Motor neuron (in vitro differentiated cells): ENCODE measurements at regions not wholly inside any gene's neighbourhood (a gene's known extent, or its start where the extent isn't known, plus 50 kb on each side); places are given as distances from the start of the nearest gene placed in this dataset.
"Not testable (repeated sequence)": the region's sequence is repeated elsewhere in the genome, so short reads cannot be mapped to it uniquely, and the experiment has no call there.

Source experiments
- ATAC-seq, 8 experiments: fragments of 200-7000 bp; cut with Tn5 transposase; replicated peaks in 6 of 8; 2 replicates each; pipeline ENCODE4 v1.8.0; 2021; ENCODE audit warnings: mild to moderate bottlenecking in 8 of 8, moderate library complexity in 8 of 8
- H3K27ac ChIP-seq, 2 donors: fragments of 250-450 bp; sonication (Bioruptor Pico); 2 replicates each; pipeline ENCODE4 v1.9.0; 2021; ENCODE audit warnings: antibody characterized with exemption in 2 of 2, mild to moderate bottlenecking in 2 of 2, moderate library complexity in 1 of 2
- H3K4me1 ChIP-seq, 2 donors: fragments of 250-450 bp; sonication (Bioruptor Pico); replicated peaks in 1 of 2; 2 replicates each; pipeline ENCODE4 v1.6.1; 2021; ENCODE audit warnings: antibody characterized with exemption in 2 of 2, mild to moderate bottlenecking in 2 of 2, moderate library complexity in 1 of 2
- H3K4me3 ChIP-seq, 5 donors: fragments of 250-450 bp; sonication (Bioruptor Pico); 2 replicates each; pipeline ENCODE4 v1.9.0; 2021; ENCODE audit warnings: antibody characterized with exemption in 5 of 5, mild to moderate bottlenecking in 5 of 5, moderate library complexity in 4 of 5
- WGBS, 10 experiments: fragments of 450-650 bp; shearing (Covaris generic); methylation state at CpG; one replicate each; pipeline ENCODE4 v1.0.0; 2022; 5-methylcytosine and 5-hydroxymethylcytosine counted together
- in situ Hi-C, 9 experiments: fragments of 400-800 bp; cut with MboI; loops; one replicate each; pipeline ENCODE4 v1.15.0; 2021; ENCODE audit warnings: low sequenced_read_pairs in 9 of 9, low pct_unique_long_range_greater_than_20kb in 2 of 9; ENCODE audit not compliant: unreplicated experiment in 9 of 9

DNA sequence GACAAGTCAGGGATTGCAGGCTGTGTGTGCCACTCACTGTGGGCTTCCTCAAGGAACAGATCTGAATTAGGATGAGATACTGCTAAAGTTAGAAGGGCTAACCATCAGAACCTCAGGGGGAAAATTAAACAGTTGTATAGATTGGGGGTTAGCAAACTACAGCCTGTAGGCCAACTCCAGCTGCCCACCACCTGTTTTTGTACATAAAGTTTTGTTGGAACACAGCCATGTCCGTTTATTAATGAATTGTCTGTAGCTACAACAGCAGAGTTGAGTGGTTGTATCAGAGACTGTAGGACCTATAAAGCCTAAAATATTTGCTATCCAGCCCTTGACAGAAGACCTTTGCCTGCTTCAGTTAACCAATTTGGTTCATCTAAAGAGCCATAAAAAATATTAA is 127.2 kb upstream of the ECI2 start:
- no peak for ATAC-seq
- H3K4me3 ChIP-seq, result no peak overlapping the region
- 0 to 83% (median 70%) methylated on average over 1 of the region's 1 CpG; no CpG with 5 or more reads in 3 of the 10 experiments for WGBS, 10 experiments

DNA sequence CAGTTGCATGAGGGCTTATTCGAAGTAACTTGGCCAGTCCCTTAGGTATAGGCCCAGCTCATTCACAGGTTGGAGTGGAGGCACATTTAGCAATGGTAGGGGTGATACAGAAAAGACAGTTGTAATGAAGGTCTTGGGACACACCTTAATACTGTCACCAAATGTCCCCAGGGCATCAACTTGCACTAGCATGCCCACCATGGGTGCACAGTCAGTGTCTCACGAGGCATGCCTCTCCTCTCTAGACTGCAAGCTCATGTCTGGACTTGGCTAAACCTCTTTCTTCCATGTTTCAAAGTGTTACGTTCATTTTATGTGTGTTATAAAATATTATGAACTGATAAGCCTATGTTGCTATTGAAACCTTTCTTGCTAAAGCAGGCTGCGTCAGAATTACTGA is 124.0 kb upstream of the ECI2 start:
- Histone ChIP-seq H3K4me1 (peaks cover 0 to 4% of the 10 kb centered on the region in 2 donors), H3K4me3 (no peak overlapping the region), H3K27ac (no peak overlapping the region)
- WGBS, 10 experiments, result 70 to 100% (median 81%) methylated on average over 1 to 4 of the region's 4 CpGs
- ATAC-seq, result no peak
- in situ Hi-C loops, result no loop called here

More for the DNA sequence above, 127.2 kb upstream of the ECI2 start:
- Histone ChIP-seq H3K27ac (no peak overlapping the region), H3K4me1 (peaks cover 0 to 4% of the 10 kb centered on the region in 2 donors)
- in situ Hi-C loops, result no loop called here

DNA sequence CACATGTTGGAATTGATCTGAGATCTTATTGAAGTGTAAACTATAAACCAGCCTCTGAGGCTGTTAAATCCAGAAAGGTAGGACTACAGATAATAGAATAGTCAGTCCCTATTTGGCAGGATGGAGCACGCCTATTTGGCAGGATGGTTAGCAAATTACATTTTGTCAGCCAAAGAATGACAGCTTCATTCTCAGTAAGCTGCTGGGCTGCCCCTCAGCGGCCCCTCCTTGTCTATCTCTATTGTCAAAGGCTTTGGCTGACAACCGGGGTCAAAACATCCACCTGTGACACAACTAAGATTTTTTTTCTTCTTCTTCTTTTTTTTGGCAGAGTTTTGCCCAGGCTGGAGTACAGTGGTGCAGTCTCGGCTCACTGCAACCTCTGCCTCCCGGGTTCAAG is 123.4 kb upstream of the ECI2 start:
- Histone ChIP-seq H3K4me3 (no peak overlapping the region), H3K27ac (no peak overlapping the region), H3K4me1 (peaks cover 0 to 4% of the 10 kb centered on the region in 2 donors)
- in situ Hi-C loops, result no loop called here
- no peak for ATAC-seq
- 33 to 87% (median 64%) methylated on average over 1 to 5 of the region's 5 CpGs; no CpG with 5 or more reads in 2 of the 10 experiments for WGBS, 10 experiments

DNA sequence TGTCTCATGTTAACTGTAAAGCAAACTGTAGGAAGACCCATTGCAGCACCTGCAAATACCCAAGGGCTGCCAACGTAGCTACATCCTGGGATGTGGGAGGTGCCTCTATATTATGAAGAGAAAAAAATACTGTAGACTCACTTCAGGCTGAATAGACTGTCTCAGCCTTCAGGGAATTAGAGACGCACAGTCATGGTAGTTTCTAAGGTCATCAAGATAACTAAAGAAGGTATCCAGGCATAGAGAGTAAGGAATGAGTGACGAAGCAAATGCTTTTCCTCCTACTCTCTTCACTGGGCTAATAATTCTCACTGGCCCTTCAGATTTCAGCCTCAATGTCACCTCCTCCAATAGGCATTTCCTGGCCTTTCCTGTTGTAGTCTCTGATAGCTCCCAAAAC is 121.6 kb upstream of the ECI2 start:
- Histone ChIP-seq H3K4me3 (no peak overlapping the region), H3K27ac (no peak overlapping the region), H3K4me1 (peaks cover 0 to 4% of the 10 kb centered on the region in 2 donors)
- in situ Hi-C loops, result no loop called here
- ATAC-seq, result peak in 1 of 8 experiments; percentile 73
- WGBS, 10 experiments, result 23 to 97% (median 82%) methylated on average over 2 to 3 of the region's 3 CpGs; no CpG with 5 or more reads in 2 of the 10 experiments

DNA sequence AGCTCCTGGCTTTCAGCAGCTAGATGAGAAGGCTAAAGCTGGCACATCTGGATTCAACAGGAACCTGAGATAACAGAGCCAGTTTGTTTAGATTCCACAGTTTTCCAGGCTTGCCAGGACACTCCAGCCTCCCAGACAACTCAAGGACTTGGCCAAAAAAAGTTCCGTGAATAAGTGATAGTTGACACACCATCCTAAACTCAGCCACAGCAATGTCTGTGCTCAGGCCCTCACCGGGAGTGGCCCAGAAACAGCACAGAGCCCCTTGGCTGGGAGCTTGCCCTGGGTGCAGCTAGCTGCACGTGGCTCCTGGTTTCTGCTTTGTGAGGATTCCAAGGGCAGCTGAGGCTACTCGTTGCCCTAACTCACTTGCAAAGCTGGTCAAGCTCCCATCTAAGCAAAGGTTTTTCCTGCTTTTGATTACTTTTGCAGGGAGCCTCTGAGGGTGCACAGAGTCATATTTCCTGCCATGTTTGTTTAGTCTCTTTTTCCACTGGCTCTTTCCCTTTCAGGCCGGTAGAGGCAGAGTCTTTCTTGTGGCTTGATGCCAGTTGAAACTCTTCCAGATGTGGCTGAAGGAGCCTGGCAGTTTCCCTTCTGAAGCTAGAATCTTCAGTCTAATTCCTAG is 118.3 kb upstream of the ECI2 start:
- Histone ChIP-seq H3K4me1 (peaks cover 0 to 4% of the 10 kb centered on the region in 2 donors), H3K4me3 (no peak overlapping the region), H3K27ac (no peak overlapping the region)
- WGBS, 10 experiments, result 0 to 71% (median 13%) methylated on average over 1 to 4 of the region's 5 CpGs; no CpG with 5 or more reads in 3 of the 10 experiments
- in situ Hi-C loops, result no loop called here
- peak in 4 of 8 experiments; percentile 84 to 94 (median 86) for ATAC-seq

DNA sequence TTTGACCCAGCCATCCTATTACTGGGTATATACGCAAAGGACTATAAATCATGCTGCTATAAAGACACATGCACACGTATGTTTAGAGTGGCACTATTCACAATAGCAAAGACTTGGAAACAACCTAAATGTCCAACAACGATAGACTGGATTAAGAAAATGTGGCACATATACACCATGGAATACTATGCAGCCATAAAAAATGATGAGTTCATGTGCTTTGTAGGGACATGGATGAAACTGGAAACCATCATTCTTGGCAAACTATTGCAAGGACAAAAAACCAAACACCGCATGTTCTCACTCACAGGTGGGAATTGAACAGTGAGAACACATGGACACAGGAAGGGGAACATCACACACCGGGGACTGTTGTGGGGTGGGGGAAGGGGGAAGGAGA is 117.1 kb upstream of the ECI2 start:
- WGBS, 10 experiments, result 69 to 100% methylated on average over 1 to 2 of the region's 5 CpGs; no CpG with 5 or more reads in 8 of the 10 experiments
- H3K4me3 ChIP-seq, ATAC-seq, H3K27ac ChIP-seq, in situ Hi-C loops, H3K4me1 ChIP-seq: not testable (repeated sequence)

DNA sequence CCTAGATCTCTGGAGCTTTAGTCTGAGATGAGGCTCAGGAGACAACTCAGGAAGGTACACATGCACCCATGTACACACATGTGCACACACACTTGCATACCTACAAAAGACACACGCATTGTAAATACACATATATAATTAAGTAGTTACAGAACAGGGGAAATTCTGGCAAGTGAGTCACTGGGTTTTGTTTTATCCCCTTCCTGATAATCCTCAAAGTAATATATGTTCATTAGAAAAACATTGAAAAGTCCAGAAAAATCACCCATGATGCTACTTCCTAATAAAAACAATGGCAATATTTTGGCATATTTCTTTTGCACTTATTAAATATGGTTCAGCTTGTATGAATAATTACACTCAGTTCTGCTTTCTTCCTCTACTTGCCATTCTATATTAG is 115.3 kb upstream of the ECI2 start:
- in situ Hi-C loops, result no loop called here
- ATAC-seq, result no peak
- no peaks in the 10 kb centered on the region for H3K4me1 ChIP-seq
- WGBS, 10 experiments, result 80 to 100% (median 100%) methylated on average over 1 of the region's 1 CpG; no CpG with 5 or more reads in 4 of the 10 experiments
- H3K4me3 ChIP-seq, result no peak overlapping the region
- H3K27ac ChIP-seq, result no peak overlapping the region

DNA sequence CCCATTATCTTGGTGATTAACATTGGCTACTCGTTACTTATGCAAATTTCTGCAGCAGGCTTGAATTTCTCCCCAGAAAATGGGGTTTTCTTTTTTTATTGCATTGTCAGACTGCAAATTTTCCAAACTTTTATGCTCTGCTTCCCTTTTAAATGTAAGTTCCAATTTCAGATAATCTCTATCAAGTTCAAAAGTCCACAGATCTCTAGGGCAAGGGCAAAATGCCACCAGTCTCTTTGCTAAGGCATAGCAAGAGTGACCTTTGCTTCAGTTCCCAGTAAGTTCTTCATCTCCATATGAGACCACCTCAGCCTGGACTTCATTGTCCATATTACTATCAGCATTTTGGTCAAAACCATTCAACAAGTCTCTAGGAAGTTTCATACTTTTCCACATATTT is 108.5 kb upstream of the ECI2 start:
- H3K27ac ChIP-seq, ATAC-seq, H3K4me1 ChIP-seq, in situ Hi-C loops, H3K4me3 ChIP-seq: not testable (repeated sequence)
- WGBS, 10 experiments, result 14 to 57% (median 40%) methylated on average over 1 of the region's 1 CpG; no CpG with 5 or more reads in 5 of the 10 experiments

DNA sequence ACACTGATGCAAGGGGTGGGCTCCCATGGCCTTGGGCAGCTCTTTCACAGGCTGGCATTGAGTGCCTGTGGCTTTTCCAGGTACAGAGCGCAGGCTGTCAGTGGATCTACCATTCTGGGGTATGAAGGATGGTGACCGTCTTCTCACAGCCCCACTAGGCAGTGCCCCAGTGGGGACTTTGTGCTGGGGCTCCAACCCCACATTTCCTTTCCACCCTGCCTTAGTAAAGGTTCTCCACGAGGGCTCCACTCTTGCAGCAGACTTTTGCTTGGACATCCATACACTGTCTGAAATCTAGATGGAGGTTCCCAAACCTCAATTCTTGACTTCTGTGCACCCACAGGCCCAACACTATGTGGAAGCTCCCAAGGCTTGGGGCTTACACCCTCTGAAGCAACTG is 107.9 kb upstream of the ECI2 start:
- Histone ChIP-seq H3K4me1 (no peaks in the 10 kb centered on the region), H3K27ac (no peak overlapping the region), H3K4me3 (no peak overlapping the region)
- in situ Hi-C loops, result no loop called here
- no peak for ATAC-seq
- 72 to 100% methylated on average over 1 to 2 of the region's 3 CpGs; no CpG with 5 or more reads in 8 of the 10 experiments for WGBS, 10 experiments

DNA sequence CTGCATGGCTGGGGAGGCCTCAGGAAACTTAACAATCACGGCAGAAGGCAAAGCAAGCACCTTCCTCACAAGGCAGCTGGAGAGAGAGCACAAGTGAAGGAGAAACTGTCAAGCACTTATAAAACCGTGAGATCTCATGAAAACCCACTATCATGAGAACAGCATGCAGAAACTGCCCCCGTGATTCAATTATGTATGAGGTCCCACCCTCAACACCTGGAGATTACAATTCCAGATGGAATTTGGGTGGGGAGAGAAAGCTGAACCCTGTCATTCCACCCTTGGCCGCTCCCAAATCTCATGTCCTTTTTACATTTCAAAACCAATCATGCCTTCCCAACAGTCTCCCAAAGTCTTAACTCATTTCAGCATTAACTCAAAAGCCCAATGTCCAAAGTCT is 107.2 kb upstream of the ECI2 start:
- in situ Hi-C loops, result no loop called here

DNA sequence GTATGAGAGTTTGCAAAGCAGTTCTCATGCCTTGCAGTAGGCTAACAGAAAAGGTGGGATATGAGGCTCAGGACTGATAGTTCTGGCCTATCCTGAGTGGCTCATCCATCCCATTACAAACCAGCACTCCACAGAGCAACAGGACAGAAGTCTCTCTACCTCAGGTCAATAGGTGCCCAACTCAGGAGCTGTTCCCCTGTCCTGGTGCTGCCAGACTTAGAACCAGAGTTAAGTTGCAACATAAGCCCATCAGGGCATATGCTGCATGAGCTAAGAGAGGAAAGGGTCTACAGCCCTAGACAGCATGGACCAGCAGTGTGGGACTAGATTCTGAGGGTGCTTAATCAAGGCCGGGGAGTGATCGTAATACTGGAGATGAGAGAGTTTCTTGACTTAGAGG is 104.8 kb upstream of the ECI2 start:
- 75 to 95% (median 89%) methylated on average over 2 of the region's 2 CpGs; no CpG with 5 or more reads in 6 of the 10 experiments for WGBS, 10 experiments
- H3K4me3 ChIP-seq, result no peak overlapping the region
- H3K4me1 ChIP-seq, result no peaks in the 10 kb centered on the region
- no peak for ATAC-seq
- H3K27ac ChIP-seq, result no peak overlapping the region
- in situ Hi-C loops, result no loop called here

More for the DNA sequence above, 107.2 kb upstream of the ECI2 start:
- WGBS, 10 experiments, result 0 to 100% (median 75%) methylated on average over 1 to 4 of the region's 4 CpGs; no CpG with 5 or more reads in 1 of the 10 experiments
- Histone ChIP-seq H3K4me1 (no peaks in the 10 kb centered on the region), H3K27ac (no peak overlapping the region), H3K4me3 (no peak overlapping the region)
- peak in 1 of 8 experiments; percentile 76 for ATAC-seq

DNA sequence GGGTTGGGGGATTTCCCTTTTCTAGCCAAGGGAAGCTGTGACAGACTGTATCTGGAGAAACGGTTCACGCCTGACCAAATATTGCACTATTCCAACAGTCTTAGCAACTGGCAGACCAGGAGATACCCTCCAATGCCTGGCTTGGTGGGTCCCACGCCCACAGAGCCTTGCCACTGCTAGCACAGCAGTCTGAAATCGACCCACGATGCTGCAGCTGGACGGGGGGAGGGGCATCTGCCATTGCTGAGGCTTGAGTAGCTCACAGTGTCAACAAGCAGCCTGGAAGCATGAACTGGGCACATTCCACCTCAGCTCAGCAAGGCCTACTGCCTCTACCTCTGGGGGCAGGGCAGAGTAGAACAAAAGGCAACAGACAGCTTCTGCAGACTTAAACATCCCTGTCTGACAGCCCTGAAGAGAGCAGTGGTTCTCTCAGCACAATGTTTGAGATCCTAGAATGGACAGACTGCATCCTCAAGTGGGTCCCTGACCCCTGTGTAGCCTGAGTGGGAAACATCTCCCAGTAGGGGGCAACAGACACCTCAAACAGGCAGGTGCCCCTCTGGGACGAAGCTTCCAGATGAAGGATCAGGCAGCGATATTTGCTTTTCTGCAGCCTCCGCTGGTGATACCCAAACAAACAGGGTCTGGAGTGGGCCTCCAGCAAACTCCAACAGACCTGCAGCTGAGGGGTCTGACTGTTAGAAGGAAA is 89.9 kb upstream of the ECI2 start:
- WGBS, 10 experiments, result 48 to 100% (median 71%) methylated on average over 1 to 6 of the region's 9 CpGs; no CpG with 5 or more reads in 3 of the 10 experiments
- H3K4me3 ChIP-seq, result no peak overlapping the region
- peaks cover 0 to 12% of the 10 kb centered on the region in 2 donors for H3K4me1 ChIP-seq
- ATAC-seq, result peak in 4 of 8 experiments; percentile 25 to 96 (median 76)
- no peak overlapping the region for H3K27ac ChIP-seq
- in situ Hi-C loops, result no loop called here

DNA sequence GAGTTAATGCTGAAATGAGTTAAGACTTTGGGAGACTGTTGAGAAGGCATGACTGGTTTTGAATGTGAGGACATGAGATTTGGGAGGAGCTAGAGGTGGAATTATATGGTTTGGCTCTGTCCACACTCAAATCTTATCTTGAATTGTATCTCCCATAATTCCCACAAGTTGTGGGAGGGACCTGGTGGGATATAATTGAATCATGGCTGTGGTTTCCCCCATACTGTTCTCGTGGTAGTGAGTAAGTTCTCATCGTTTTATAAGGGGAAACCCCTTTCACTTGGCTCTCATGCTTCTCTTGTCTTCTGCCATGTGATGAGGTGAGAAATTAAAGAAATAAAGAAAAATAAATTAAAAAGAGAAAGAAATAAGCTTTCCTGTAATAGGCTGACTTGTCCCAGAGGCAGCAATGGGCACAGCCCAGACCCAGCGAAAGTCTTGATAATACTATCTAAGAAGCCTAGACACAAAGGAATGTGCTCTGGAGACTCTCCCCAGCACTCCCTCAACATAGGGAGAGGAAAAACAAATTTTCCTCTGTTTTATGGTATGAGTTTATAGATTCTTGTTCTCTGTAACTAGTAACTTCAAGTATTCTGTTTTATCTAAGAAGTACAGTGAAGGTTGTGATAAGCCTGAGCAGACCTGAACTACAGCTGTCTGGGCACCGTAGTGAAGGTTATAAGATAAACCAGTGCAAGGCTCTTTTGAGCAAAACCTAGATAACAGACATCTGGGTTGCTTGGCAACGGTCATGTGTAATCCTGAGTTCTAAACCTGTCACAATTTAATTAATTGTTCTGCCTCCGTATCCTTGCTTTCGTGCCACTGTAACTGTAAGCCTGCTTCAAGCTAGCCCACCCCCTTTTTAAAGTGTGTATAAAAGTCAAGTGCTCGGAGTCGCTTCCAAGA is 88.9 kb upstream of the ECI2 start:
- peaks cover 0 to 12% of the 10 kb centered on the region in 2 donors for H3K4me1 ChIP-seq
- peak in 2 of 8 experiments; percentile 3 to 39 for ATAC-seq
- 18 to 100% (median 69%) methylated on average over 1 to 9 of the region's 9 CpGs; no CpG with 5 or more reads in 1 of the 10 experiments for WGBS, 10 experiments
- H3K4me3 ChIP-seq, result no peak overlapping the region
- in situ Hi-C loops, result no loop called here
- no peak overlapping the region for H3K27ac ChIP-seq
